ENCODE measurements at regions not wholly inside any gene's neighbourhood (a gene's known extent, or its start where the extent isn't known, plus 50 kb on each side); places are given as distances from the start of the nearest gene placed in this dataset.

- intact Hi-C loops (cut with micrococcal nuclease; ENCODE audit: unreplicated experiment) = no loop called here
- no peak for ATAC-seq
- CTCF ChIA-PET (ENCODE audit: low intra/inter-chr PET ratio, low total read pairs) = no interaction called here
These were observed 602.3 kb upstream of the MGMT start for GRCh38 chr10:128864554-128865295.

More at GRCh38 chr10:128864554-128865295, 602.3 kb upstream of the MGMT start:
- Histone ChIP-seq H3K27ac (ENCODE audit: extremely low read length, insufficient read depth, low read length) (no peak overlapping the region), H3K9ac (ENCODE audit: insufficient read depth, low read depth, low read length) (no peak overlapping the region), H3K4me3 (replicated peaks in 1 of 3; ENCODE audit: insufficient read depth in 1 of 3, low read depth in 2 of 3, low read length in 3 of 3) (no peak overlapping the region), H3K27me3 (ENCODE audit: control insufficient read depth in 1 of 2, insufficient read depth in 2 of 2, low read length in 2 of 2) (peaks cover 0 to 37% of the 10 kb centered on the region in 2 experiments; a peak in 2 of 5 replicates), H4K20me1 (ENCODE audit: insufficient read depth, low read length) (no peaks in the 10 kb centered on the region), H3K4me2 (ENCODE audit: low read depth, low read length) (no peak overlapping the region), H3K36me3 (replicated peaks in 1 of 2; ENCODE audit: control insufficient read depth in 1 of 2, insufficient read depth in 2 of 2, low read length in 2 of 2) (no peaks in the 10 kb centered on the region), H3K79me2 (ENCODE audit: insufficient read depth, low read length) (no peaks in the 10 kb centered on the region), H2AFZ (ENCODE audit: low read length) (no peak overlapping the region), H3K9me3 (ENCODE audit: low read length) (no peaks in the 10 kb centered on the region), H3K4me1 (ENCODE audit: insufficient read depth, low read length) (no peaks in the 10 kb centered on the region)
- no peak for TF ChIP-seq FLYWCH1 (CRISPR knock-in tag; IDR thresholded peaks at IDR 0.05)
- TF ChIP-seq CREB3 (CRISPR knock-in tag; IDR thresholded peaks at IDR 0.05) = no peak
- TF ChIP-seq ZNF253 (CRISPR knock-in tag; IDR thresholded peaks at IDR 0.05; ENCODE audit: borderline replicate concordance) = no peak
- no peak for TF ChIP-seq ZNF580 (CRISPR knock-in tag; IDR thresholded peaks at IDR 0.05; ENCODE audit: borderline replicate concordance, low read depth)
- TF ChIP-seq SKI (IDR thresholded peaks at IDR 0.05; ENCODE audit: partially characterized antibody) = no peak
- TF ChIP-seq ZNF816 (CRISPR knock-in tag; IDR thresholded peaks at IDR 0.05; ENCODE audit: borderline replicate concordance) = no peak
- no peak for TF ChIP-seq SIX1 (CRISPR knock-in tag; IDR thresholded peaks at IDR 0.05; ENCODE audit: borderline replicate concordance)
- TF ChIP-seq ZBTB8A (CRISPR knock-in tag; IDR thresholded peaks at IDR 0.05; ENCODE audit: borderline replicate concordance, low read depth) = no peak
- no peak for TF ChIP-seq ZSCAN12 (CRISPR knock-in tag; IDR thresholded peaks at IDR 0.05)
- TF ChIP-seq ZNF746 (CRISPR knock-in tag; IDR thresholded peaks at IDR 0.05) = no peak
- no peak for TF ChIP-seq KMT2B (CRISPR knock-in tag; IDR thresholded peaks at IDR 0.05)
- TF ChIP-seq SALL1 (CRISPR knock-in tag; IDR thresholded peaks at IDR 0.05) = no peak
- no peak for TF ChIP-seq YEATS2 (CRISPR knock-in tag; IDR thresholded peaks at IDR 0.05; ENCODE audit: borderline replicate concordance)
- TF ChIP-seq AKNA (CRISPR knock-in tag; IDR thresholded peaks at IDR 0.05; ENCODE audit: borderline replicate concordance) = no peak
- TF ChIP-seq ZNF383 (CRISPR knock-in tag; IDR thresholded peaks at IDR 0.05; ENCODE audit: borderline replicate concordance) = no peak
- TF ChIP-seq NFRKB (IDR thresholded peaks at IDR 0.05) = no peak
- BruUV-seq (replicated peaks) = no TSS peak
- in situ Hi-C loops (cut with HindIII; ENCODE audit: extremely low pct_ligation_motif_present, low pct_unique_long_range_greater_than_20kb) = loop anchor here (25.0 kb wide), 1 partner anchor 602 kb away; no protein-coding TSS in a partner anchor
- FAIRE-seq (no peak), DNase-seq (ENCODE audit: low spot score) (no peak)
- WGBS (ENCODE audit: low lambda C conversion rate) = 38% methylated on average over 10 of the region's 13 CpGs
- POLR2A ChIA-PET = no interaction called here

All from HepG2 (cell line).